H9 (cell line): ENCODE measurements at regions not wholly inside any gene's neighbourhood (a gene's known extent, or its start where the extent isn't known, plus 50 kb on each side); places are given as distances from the start of the nearest gene placed in this dataset.

Experiments
- DNase-seq: peaks from one replicate; pipeline ENCODE4 v3.0.0-alpha.2; 2017
- H2AFZ ChIP-seq: one replicate; pipeline ENCODE4 v1.6.1; 2013; ENCODE audit warnings: mild to moderate bottlenecking, low read length, control low read depth, moderate library complexity
- H2AK5ac ChIP-seq: 2 replicates; pipeline ENCODE4 v1.6.1; 2013; ENCODE audit warnings: low read length, control low read depth, mixed read lengths; ENCODE audit not compliant: insufficient read length
- H2BK120ac ChIP-seq: one replicate; pipeline ENCODE4 v1.6.1; 2013; ENCODE audit warnings: low read depth, mild to moderate bottlenecking, low read length, control low read depth, inconsistent platforms; ENCODE audit not compliant: poor library complexity, severe bottlenecking
- H2BK12ac ChIP-seq: 2 replicates; pipeline ENCODE4 v1.6.1; 2013; ENCODE audit warnings: low read length, control low read depth, mixed read lengths, low read depth; ENCODE audit not compliant: insufficient read length
- H2BK15ac ChIP-seq: 2 replicates; pipeline ENCODE4 v1.6.1; 2013; ENCODE audit warnings: low read depth, low read length, control low read depth
- H2BK20ac ChIP-seq: one replicate; pipeline ENCODE4 v1.6.1; 2013; ENCODE audit warnings: low read depth, mild to moderate bottlenecking, low read length, control low read depth, inconsistent platforms; ENCODE audit not compliant: poor library complexity, severe bottlenecking
- H2BK5ac ChIP-seq: 2 replicates; pipeline ENCODE4 v1.6.1; 2013; ENCODE audit warnings: low read length, control low read depth, mixed read lengths; ENCODE audit not compliant: insufficient read length
- H3K14ac ChIP-seq: 2 replicates; pipeline ENCODE4 v1.6.1; 2013; ENCODE audit warnings: low read length, control low read depth; ENCODE audit not compliant: insufficient read depth
- H3K18ac ChIP-seq: 2 replicates; pipeline ENCODE4 v1.6.1; 2013; ENCODE audit warnings: low read depth, mild to moderate bottlenecking, mixed read lengths, low read length, control low read depth; ENCODE audit not compliant: insufficient read length
- H3K23ac ChIP-seq: 2 replicates; pipeline ENCODE4 v1.6.1; 2013; ENCODE audit warnings: low read length, control low read depth, mixed read lengths, low read depth; ENCODE audit not compliant: insufficient read length
- H3K23me2 ChIP-seq: 2 replicates; pipeline ENCODE4 v1.6.1; 2013; ENCODE audit warnings: low read depth, mild to moderate bottlenecking, mixed read lengths, low read length, control low read depth; ENCODE audit not compliant: insufficient read length, poor library complexity, severe bottlenecking
- H3K27ac ChIP-seq: 2 replicates; pipeline ENCODE4 v1.5.1; 2013; ENCODE audit warnings: low read length, control low read depth, mixed read lengths, low read depth; ENCODE audit not compliant: insufficient read length
- H3K27me3 ChIP-seq: 2 replicates; pipeline ENCODE4 v1.6.1; 2013; ENCODE audit warnings: low read length, control low read depth, inconsistent platforms; ENCODE audit not compliant: insufficient read depth
- H3K4ac ChIP-seq: 2 replicates; pipeline ENCODE4 v1.6.1; 2013; ENCODE audit warnings: low read depth, mild to moderate bottlenecking, control low read depth, inconsistent platforms, low read length, moderate library complexity
- H3K4me1 ChIP-seq: 2 replicates; pipeline ENCODE4 v1.6.1; 2013; ENCODE audit warnings: low read length, control low read depth, inconsistent platforms; ENCODE audit not compliant: insufficient read depth
- H3K4me2 ChIP-seq: 2 replicates; pipeline ENCODE4 v1.6.1; 2013; ENCODE audit warnings: low read length, control low read depth, mixed read lengths; ENCODE audit not compliant: insufficient read length, insufficient read depth
- H3K56ac ChIP-seq: 2 replicates; pipeline ENCODE4 v1.6.1; 2013; ENCODE audit warnings: low read depth, mild to moderate bottlenecking, mixed read lengths, low read length, control low read depth; ENCODE audit not compliant: insufficient read length
- H3K79me1 ChIP-seq: 2 replicates; pipeline ENCODE4 v1.6.1; 2013; ENCODE audit warnings: low read depth, mild to moderate bottlenecking, moderate library complexity, low read length, control low read depth, inconsistent platforms; ENCODE audit not compliant: insufficient read depth, poor library complexity, severe bottlenecking
- H3K79me2 ChIP-seq: 2 replicates; pipeline ENCODE4 v1.6.1; 2013; ENCODE audit warnings: low read length, control low read depth, inconsistent platforms; ENCODE audit not compliant: insufficient read depth
- H3K9ac ChIP-seq: 2 replicates; pipeline ENCODE4 v1.6.1; 2013; ENCODE audit warnings: low read length, control low read depth, mixed read lengths; ENCODE audit not compliant: insufficient read length; ENCODE audit errors: extremely low read depth
- H3K9me3 ChIP-seq: one replicate; pipeline ENCODE4 v1.6.1; 2013; ENCODE audit warnings: low read depth, low read length, inconsistent platforms; ENCODE audit not compliant: control insufficient read depth
- H3T11ph ChIP-seq: one replicate; pipeline ENCODE4 v1.6.1; 2013; ENCODE audit warnings: mild to moderate bottlenecking, low read length, control low read depth, inconsistent platforms
- H4K20me1 ChIP-seq: one replicate; pipeline ENCODE4 v1.6.1; 2013; ENCODE audit not compliant: control insufficient read depth, insufficient read length, insufficient read depth
- H4K5ac ChIP-seq: 2 replicates; pipeline ENCODE4 v1.6.1; 2013; ENCODE audit warnings: low read depth, mild to moderate bottlenecking, mixed read lengths, low read length, control low read depth; ENCODE audit not compliant: insufficient read length
- H4K8ac ChIP-seq: replicated peaks from 2 replicates; pipeline ENCODE4 v1.6.1; 2013; ENCODE audit warnings: low read length, control low read depth, mixed read lengths, low read depth; ENCODE audit not compliant: insufficient read length
- H4K91ac ChIP-seq: 2 replicates; pipeline ENCODE4 v1.6.1; 2013; ENCODE audit warnings: low read depth, mild to moderate bottlenecking, moderate library complexity, mixed read lengths, low read length, control low read depth; ENCODE audit not compliant: insufficient read length
- H3K27ac Mint-ChIP-seq, 3 experiments: 2 replicates in 2 of 3; 3 replicates in 1 of 3; pipeline ENCODE4 v1.8.0; 2020 to 2021; ENCODE audit warnings: mixed read lengths in 3 of 3, mild to moderate bottlenecking in 1 of 3, moderate library complexity in 1 of 3
- H3K27me3 Mint-ChIP-seq: 2 replicates; pipeline ENCODE4 v1.8.0; 2021; ENCODE audit warnings: low read depth, mild to moderate bottlenecking, moderate library complexity, mixed read lengths
- H3K36me3 Mint-ChIP-seq, 3 experiments: 2 replicates in 2 of 3; 3 replicates in 1 of 3; pipeline ENCODE4 v1.8.0; 2020 to 2021; ENCODE audit warnings: low read depth in 3 of 3, mixed read lengths in 3 of 3; ENCODE audit not compliant: insufficient read depth in 1 of 3
- H3K4me1 Mint-ChIP-seq, 2 experiments: 2 replicates each; pipeline ENCODE4 v1.8.0; 2020; ENCODE audit warnings: mixed read lengths in 2 of 2
- H3K4me3 Mint-ChIP-seq, 2 experiments: 2 replicates in 1 of 2; 3 replicates in 1 of 2; pipeline ENCODE4 v1.8.0; 2020 to 2021; ENCODE audit warnings: mild to moderate bottlenecking in 2 of 2, mixed read lengths in 2 of 2, moderate library complexity in 1 of 2
- H3K9me3 Mint-ChIP-seq, 2 experiments: 2 replicates in 1 of 2; 3 replicates in 1 of 2; pipeline ENCODE4 v1.8.0; 2020; ENCODE audit warnings: mild to moderate bottlenecking in 2 of 2, mixed read lengths in 2 of 2, moderate library complexity in 1 of 2
- CTCF ChIP-seq: fragments of 200-600 bp; sonication (generic); conservative IDR thresholded peaks from 3 replicates; pipeline ENCODE4 v1.8.0; 2021; ENCODE audit warnings: antibody characterized with exemption, mild to moderate bottlenecking
- WGBS: extraction: QIAGEN DNeasy Blood & Tissue Kit; methylation state at CpG from one replicate; pipeline ENCODE4 v1.1.7; 2013; ENCODE audit warnings: missing lambda C conversion rate, low lambda C conversion rate, mixed read lengths; ENCODE audit not compliant: insufficient read length; ENCODE audit errors: extremely low coverage; 5-methylcytosine and 5-hydroxymethylcytosine counted together

- no peaks in the 10 kb centered on the region for H3K27me3 ChIP-seq
- Mint-ChIP-seq H3K36me3 (no peaks in the 10 kb centered on the region), H3K27ac (no peak overlapping the region), H3K4me3 (no peak overlapping the region), H3K9me3 (no peaks in the 10 kb centered on the region), H3K4me1 (peaks cover 0 to 8% of the 10 kb centered on the region in 2 experiments; a peak in 2 of 4 replicates), H3K27me3 (no peaks in the 10 kb centered on the region)
- no peak overlapping the region for H2BK120ac ChIP-seq
- H2BK20ac ChIP-seq = no peak overlapping the region
- no peak overlapping the region for H3K56ac ChIP-seq
- H4K91ac ChIP-seq = no peak overlapping the region
- H3K14ac ChIP-seq = no peak overlapping the region
- H4K20me1 ChIP-seq = no peaks in the 10 kb centered on the region
- H3K4me1 ChIP-seq = peaks cover 5% of the 10 kb centered on the region; the same call in 1 of the 2 replicates
- no peaks in the 10 kb centered on the region for H3K9me3 ChIP-seq
- no peak overlapping the region for H2BK15ac ChIP-seq
- H4K5ac ChIP-seq = no peak overlapping the region
- TF ChIP-seq CTCF = no peak
- H3K9ac ChIP-seq = no peak overlapping the region
- H3T11ph ChIP-seq = no peak overlapping the region
- no peak overlapping the region for H3K4ac ChIP-seq
- no peak overlapping the region for H3K4me2 ChIP-seq
- no peaks in the 10 kb centered on the region for H3K79me1 ChIP-seq
- H2AK5ac ChIP-seq = no peak overlapping the region
- whole genome bisulfite sequencing = no CpG with 5 or more reads among the region's 6 CpGs
- no peak for DNase-seq
- H3K18ac ChIP-seq = no peak overlapping the region
- H2BK5ac ChIP-seq = no peak overlapping the region
- H2BK12ac ChIP-seq = no peak overlapping the region
- H3K23me2 ChIP-seq = no peaks in the 10 kb centered on the region
- H3K23ac ChIP-seq = no peak overlapping the region
- no peak overlapping the region for H3K27ac ChIP-seq
- no peak overlapping the region for H2AFZ ChIP-seq
- no peaks in the 10 kb centered on the region for H3K79me2 ChIP-seq
- H4K8ac ChIP-seq = no peak overlapping the region
Observed at GRCh38 chr4:71261001-71261400, 77.8 kb upstream of the SLC4A4 start.
